ENCODE measurements at regions not wholly inside any gene's neighbourhood (a gene's known extent, or its start where the extent isn't known, plus 50 kb on each side); places are given as distances from the start of the nearest gene placed in this dataset.

DNA sequence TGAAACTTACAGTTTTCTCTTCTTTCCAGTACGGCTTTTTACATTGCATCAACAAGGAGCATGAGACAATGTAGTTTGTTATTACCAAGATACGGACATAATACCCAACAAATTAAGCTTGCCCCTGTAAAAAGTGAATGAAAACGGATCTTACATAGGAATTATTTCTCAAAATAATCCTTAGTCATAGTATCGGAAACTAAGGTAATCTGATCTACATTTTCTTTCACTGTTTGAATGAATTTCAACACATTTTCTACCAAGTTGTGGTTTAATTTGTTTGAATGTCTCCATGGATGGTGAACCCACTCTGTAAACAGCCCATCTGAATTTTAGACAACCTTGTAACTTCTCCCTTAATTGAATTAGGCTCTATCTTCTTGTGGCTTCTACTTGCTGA lies 90.5 kb downstream of the INHBA start:
- TF ChIP-seq NFIC (IDR thresholded peaks at IDR 0.05) = no peak
- TF ChIP-seq RAD21 (IDR thresholded peaks at IDR 0.05; ENCODE audit: low read depth) = no peak
- no peak for TF ChIP-seq TAF1 (IDR thresholded peaks at IDR 0.05; ENCODE audit: low read depth)
- TF ChIP-seq TEAD4 (IDR thresholded peaks at IDR 0.05) = no peak
- TF ChIP-seq FOXM1 (IDR thresholded peaks at IDR 0.05; ENCODE audit: borderline replicate concordance, low read depth) = no peak
- TF ChIP-seq, protein P1, sequence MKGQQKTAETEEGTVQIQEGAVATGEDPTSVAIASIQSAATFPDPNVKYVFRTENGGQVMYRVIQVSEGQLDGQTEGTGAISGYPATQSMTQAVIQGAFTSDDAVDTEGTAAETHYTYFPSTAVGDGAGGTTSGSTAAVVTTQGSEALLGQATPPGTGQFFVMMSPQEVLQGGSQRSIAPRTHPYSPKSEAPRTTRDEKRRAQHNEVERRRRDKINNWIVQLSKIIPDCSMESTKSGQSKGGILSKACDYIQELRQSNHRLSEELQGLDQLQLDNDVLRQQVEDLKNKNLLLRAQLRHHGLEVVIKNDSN (IDR thresholded peaks at IDR 0.05) = no peak
- no peak for TF ChIP-seq CEBPB (IDR thresholded peaks at IDR 0.05)
- no peak for TF ChIP-seq CREB1 (IDR thresholded peaks at IDR 0.05; ENCODE audit: low read depth)
- TF ChIP-seq, protein P2, sequence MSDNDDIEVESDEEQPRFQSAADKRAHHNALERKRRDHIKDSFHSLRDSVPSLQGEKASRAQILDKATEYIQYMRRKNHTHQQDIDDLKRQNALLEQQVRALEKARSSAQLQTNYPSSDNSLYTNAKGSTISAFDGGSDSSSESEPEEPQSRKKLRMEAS (IDR thresholded peaks at IDR 0.05) = no peak
- TF ChIP-seq ZBTB7A (IDR thresholded peaks at IDR 0.05; ENCODE audit: low read depth) = no peak
- no peak for TF ChIP-seq EGR1 (IDR thresholded peaks at IDR 0.05)
- TF ChIP-seq EP300 (IDR thresholded peaks at IDR 0.05; ENCODE audit: borderline replicate concordance) = no peak
- TF ChIP-seq, protein P3, sequence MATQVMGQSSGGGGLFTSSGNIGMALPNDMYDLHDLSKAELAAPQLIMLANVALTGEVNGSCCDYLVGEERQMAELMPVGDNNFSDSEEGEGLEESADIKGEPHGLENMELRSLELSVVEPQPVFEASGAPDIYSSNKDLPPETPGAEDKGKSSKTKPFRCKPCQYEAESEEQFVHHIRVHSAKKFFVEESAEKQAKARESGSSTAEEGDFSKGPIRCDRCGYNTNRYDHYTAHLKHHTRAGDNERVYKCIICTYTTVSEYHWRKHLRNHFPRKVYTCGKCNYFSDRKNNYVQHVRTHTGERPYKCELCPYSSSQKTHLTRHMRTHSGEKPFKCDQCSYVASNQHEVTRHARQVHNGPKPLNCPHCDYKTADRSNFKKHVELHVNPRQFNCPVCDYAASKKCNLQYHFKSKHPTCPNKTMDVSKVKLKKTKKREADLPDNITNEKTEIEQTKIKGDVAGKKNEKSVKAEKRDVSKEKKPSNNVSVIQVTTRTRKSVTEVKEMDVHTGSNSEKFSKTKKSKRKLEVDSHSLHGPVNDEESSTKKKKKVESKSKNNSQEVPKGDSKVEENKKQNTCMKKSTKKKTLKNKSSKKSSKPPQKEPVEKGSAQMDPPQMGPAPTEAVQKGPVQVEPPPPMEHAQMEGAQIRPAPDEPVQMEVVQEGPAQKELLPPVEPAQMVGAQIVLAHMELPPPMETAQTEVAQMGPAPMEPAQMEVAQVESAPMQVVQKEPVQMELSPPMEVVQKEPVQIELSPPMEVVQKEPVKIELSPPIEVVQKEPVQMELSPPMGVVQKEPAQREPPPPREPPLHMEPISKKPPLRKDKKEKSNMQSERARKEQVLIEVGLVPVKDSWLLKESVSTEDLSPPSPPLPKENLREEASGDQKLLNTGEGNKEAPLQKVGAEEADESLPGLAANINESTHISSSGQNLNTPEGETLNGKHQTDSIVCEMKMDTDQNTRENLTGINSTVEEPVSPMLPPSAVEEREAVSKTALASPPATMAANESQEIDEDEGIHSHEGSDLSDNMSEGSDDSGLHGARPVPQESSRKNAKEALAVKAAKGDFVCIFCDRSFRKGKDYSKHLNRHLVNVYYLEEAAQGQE (IDR thresholded peaks at IDR 0.05; ENCODE audit: low read depth) = no peak
- TF ChIP-seq TCF12 (IDR thresholded peaks at IDR 0.05; ENCODE audit: low read depth) = no peak
- TF ChIP-seq YY1 (IDR thresholded peaks at IDR 0.05; ENCODE audit: low read depth) = no peak

DNA sequence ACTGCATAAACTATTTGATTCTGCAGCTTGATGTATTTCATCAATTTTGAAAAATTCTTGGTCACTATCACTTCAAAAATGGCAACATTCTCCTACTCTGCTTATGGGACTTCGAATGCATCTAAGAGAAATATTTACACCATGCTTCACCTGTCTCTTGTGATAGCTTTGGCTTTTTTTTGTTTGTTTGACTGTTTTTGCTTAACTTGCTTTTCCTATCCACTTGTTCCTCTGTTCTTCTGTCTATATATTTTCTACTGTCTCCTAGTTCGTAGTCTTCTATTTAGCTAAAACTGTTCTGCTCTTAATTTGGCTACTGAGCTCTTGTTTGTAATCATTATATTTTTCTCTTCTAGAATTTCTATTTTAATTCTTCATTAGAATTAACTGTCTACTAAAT lies 94.4 kb downstream of the INHBA start:
- TF ChIP-seq, protein P1 (IDR thresholded peaks at IDR 0.05) = no peak
- no peak for TF ChIP-seq FOXM1 (IDR thresholded peaks at IDR 0.05; ENCODE audit: borderline replicate concordance, low read depth)
- TF ChIP-seq, protein P2 (IDR thresholded peaks at IDR 0.05) = no peak
- TF ChIP-seq EGR1 (IDR thresholded peaks at IDR 0.05) = no peak
- no peak for TF ChIP-seq TEAD4 (IDR thresholded peaks at IDR 0.05)
- no peak for TF ChIP-seq YY1 (IDR thresholded peaks at IDR 0.05; ENCODE audit: low read depth)
- TF ChIP-seq CEBPB (IDR thresholded peaks at IDR 0.05) = no peak
- no peak for TF ChIP-seq TCF12 (IDR thresholded peaks at IDR 0.05; ENCODE audit: low read depth)
- no peak for TF ChIP-seq TAF1 (IDR thresholded peaks at IDR 0.05; ENCODE audit: low read depth)
- TF ChIP-seq ZBTB7A (IDR thresholded peaks at IDR 0.05; ENCODE audit: low read depth) = no peak
- TF ChIP-seq RAD21 (IDR thresholded peaks at IDR 0.05; ENCODE audit: low read depth) = no peak
- TF ChIP-seq, protein P3 (IDR thresholded peaks at IDR 0.05; ENCODE audit: low read depth) = no peak
- no peak for TF ChIP-seq EP300 (IDR thresholded peaks at IDR 0.05; ENCODE audit: borderline replicate concordance)
- no peak for TF ChIP-seq CREB1 (IDR thresholded peaks at IDR 0.05; ENCODE audit: low read depth)
- no peak for TF ChIP-seq NFIC (IDR thresholded peaks at IDR 0.05)

DNA sequence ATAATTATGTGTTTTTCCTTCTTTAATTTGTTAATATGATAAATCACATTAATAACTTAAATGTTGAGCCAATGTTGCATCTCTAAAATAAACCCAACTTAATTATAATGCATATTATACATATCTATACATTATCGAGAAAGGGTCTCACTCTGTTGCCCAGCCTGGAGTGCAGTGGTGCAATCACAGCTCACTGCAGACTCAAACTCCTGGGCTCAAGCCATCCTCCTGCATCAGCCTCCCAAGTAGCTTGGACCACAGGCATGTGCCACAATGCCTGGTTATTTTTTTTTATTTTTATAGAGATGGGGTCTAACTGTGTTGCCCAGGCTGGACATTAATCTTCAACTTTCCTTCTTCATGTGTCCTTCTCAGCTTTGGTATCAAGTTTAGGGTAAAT lies 98.9 kb downstream of the INHBA start:
- TF ChIP-seq ZBTB7A (IDR thresholded peaks at IDR 0.05; ENCODE audit: low read depth) = no peak
- TF ChIP-seq RAD21 (IDR thresholded peaks at IDR 0.05; ENCODE audit: low read depth) = no peak
- TF ChIP-seq, protein P2 (IDR thresholded peaks at IDR 0.05) = no peak

DNA sequence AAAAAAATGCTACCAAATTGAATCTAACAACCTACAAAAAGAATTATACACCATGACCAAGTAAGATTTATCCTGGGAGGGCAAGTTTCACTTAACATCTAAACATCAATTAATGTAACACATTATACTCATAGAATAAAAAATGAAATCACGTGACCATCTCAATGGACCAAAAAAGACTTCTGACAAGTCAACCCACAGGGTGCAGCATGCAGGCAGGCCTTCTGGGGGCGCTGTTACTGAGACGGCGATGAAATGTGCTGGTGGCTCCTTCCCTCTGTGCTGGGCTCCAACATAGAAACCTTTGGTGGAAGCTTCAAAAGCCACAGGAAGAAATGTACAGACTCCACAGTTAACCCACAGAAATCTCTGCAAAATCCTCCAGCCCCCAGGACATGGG lies 103.1 kb downstream of the INHBA start:
- TF ChIP-seq NFIC (IDR thresholded peaks at IDR 0.05) = no peak
- no peak for TF ChIP-seq TCF12 (IDR thresholded peaks at IDR 0.05; ENCODE audit: low read depth)
- TF ChIP-seq, protein P1 (IDR thresholded peaks at IDR 0.05) = no peak
- no peak for TF ChIP-seq EP300 (IDR thresholded peaks at IDR 0.05; ENCODE audit: borderline replicate concordance)
- TF ChIP-seq, protein P3 (IDR thresholded peaks at IDR 0.05; ENCODE audit: low read depth) = no peak
- no peak for TF ChIP-seq EGR1 (IDR thresholded peaks at IDR 0.05)
- TF ChIP-seq YY1 (IDR thresholded peaks at IDR 0.05; ENCODE audit: low read depth) = no peak
- no peak for TF ChIP-seq TAF1 (IDR thresholded peaks at IDR 0.05; ENCODE audit: low read depth)
- TF ChIP-seq CEBPB (IDR thresholded peaks at IDR 0.05) = no peak
- no peak for TF ChIP-seq CREB1 (IDR thresholded peaks at IDR 0.05; ENCODE audit: low read depth)
- TF ChIP-seq, protein P2 (IDR thresholded peaks at IDR 0.05) = no peak
- no peak for TF ChIP-seq ZBTB7A (IDR thresholded peaks at IDR 0.05; ENCODE audit: low read depth)
- TF ChIP-seq RAD21 (IDR thresholded peaks at IDR 0.05; ENCODE audit: low read depth) = no peak
- no peak for TF ChIP-seq FOXM1 (IDR thresholded peaks at IDR 0.05; ENCODE audit: borderline replicate concordance, low read depth)
- TF ChIP-seq TEAD4 (IDR thresholded peaks at IDR 0.05) = no peak

All from Ishikawa (cell line).